GM12872 (cell line): ENCODE measurements at regions not wholly inside any gene's neighbourhood (a gene's known extent, or its start where the extent isn't known, plus 50 kb on each side); places are given as distances from the start of the nearest gene placed in this dataset.

Source experiments
- TF ChIP-seq, protein P1 (sequence below): IDR thresholded peaks from 3 replicates; pipeline ENCODE4 v1.5.1; 2011; ENCODE audit warnings: low read depth, mild to moderate bottlenecking, low read length, moderate library complexity; ENCODE audit not compliant: insufficient read depth

DNA sequence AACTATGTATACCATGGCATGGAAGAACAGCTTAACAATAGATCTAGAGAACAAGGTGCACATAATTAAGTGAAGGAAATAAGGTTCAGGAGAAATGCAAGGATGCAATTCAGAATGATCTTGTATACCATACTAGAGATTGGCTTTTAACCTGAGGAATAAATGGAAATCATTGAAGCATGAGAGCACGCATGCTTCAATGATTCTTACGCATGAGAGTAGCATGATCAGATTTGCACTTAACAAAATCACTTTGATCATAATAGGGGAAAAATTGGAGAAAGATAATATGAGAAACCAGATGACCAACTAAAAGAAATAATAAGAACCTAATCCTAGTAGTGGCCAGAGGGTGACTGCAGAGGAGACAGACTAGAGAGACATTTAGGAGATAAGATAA lies 133.3 kb upstream of the FSCB start:
- TF ChIP-seq, protein P1, sequence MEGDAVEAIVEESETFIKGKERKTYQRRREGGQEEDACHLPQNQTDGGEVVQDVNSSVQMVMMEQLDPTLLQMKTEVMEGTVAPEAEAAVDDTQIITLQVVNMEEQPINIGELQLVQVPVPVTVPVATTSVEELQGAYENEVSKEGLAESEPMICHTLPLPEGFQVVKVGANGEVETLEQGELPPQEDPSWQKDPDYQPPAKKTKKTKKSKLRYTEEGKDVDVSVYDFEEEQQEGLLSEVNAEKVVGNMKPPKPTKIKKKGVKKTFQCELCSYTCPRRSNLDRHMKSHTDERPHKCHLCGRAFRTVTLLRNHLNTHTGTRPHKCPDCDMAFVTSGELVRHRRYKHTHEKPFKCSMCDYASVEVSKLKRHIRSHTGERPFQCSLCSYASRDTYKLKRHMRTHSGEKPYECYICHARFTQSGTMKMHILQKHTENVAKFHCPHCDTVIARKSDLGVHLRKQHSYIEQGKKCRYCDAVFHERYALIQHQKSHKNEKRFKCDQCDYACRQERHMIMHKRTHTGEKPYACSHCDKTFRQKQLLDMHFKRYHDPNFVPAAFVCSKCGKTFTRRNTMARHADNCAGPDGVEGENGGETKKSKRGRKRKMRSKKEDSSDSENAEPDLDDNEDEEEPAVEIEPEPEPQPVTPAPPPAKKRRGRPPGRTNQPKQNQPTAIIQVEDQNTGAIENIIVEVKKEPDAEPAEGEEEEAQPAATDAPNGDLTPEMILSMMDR: no peak

DNA sequence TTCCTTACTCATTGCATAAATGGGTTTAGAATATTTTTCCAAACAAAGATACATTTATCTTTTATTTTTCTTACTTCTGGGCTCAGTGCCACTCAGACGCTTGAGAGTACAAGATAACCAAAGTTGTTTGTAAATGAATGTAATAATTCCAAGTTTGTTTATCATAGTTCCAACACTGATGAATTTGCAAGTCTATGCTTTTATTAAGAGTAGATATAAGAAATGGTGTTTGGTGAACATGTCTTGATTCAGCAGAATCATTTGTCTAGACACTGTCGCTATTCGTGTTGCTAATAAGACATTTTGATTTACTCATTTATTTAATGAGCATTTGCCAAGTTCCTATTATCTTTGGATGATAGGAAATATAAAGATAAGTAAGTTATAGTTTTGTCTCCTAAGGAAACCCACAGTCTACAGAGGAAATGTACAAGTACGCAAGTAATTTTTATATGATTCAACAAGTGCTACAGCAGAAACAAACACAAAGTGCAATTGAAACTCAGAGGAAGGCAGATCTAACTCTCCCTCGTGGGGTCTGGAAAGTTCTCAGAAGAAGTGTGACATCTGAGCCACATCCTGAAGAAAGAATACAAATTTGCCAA lies 132.8 kb upstream of the FSCB start:
- TF ChIP-seq, protein P1: no peak

DNA sequence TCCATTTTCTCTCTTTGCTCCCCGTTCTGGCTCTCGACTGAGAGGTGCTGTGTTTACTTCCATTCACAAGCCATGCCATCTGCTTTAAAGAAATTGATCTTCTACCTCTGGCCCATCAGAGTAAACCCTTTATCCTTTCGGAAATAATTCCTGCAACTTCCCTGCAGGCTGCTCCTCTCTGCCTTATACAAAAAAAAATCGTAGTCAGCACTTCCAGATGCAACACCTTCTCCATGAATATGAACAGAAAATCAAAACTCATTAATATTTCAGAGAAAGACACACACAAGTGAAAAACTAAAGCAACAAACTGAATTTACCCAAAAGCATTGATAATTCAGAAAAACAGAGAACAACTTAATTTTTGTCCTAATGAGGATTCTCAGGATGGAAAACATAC lies 127.6 kb upstream of the FSCB start:
- TF ChIP-seq, protein P1: no peak

DNA sequence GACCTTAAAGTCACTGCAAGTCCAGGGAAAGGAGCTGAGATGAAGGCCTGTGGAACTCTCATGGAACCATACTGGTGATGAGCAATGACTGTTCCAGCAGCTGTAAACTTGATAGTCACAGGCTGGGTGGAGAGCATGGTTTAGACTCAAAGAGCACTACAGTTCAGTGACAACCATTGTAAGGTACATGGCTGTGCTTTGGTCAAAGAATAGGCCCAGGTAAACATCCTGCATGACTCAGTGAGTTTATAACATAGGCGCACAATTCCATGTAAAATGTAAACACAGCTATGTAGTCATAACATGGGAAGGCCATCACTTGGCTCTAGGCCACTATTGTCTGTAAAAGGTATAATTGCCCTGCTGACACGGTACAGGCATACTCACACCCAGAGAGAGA lies 119.3 kb upstream of the FSCB start:
- TF ChIP-seq, protein P1: no peak

DNA sequence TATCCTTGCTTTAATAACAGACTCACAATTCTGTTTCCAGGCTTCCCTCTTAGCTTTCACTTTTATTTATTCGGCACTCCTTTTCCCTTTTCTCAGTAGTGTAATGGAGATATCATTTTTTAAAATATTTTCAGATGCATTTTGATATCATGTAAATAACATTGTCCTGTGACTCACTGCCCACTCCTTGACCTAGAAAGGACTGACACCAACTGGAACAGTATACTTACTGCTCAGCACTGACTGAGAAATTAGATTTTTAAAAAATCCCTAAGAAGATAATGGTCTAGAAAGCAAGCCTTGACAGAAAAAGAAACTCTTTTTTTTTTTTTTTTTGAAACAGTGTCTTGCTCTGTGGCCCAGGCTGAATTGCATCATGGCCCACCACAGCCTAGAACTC lies 118.0 kb upstream of the FSCB start:
- TF ChIP-seq, protein P1: no peak

DNA sequence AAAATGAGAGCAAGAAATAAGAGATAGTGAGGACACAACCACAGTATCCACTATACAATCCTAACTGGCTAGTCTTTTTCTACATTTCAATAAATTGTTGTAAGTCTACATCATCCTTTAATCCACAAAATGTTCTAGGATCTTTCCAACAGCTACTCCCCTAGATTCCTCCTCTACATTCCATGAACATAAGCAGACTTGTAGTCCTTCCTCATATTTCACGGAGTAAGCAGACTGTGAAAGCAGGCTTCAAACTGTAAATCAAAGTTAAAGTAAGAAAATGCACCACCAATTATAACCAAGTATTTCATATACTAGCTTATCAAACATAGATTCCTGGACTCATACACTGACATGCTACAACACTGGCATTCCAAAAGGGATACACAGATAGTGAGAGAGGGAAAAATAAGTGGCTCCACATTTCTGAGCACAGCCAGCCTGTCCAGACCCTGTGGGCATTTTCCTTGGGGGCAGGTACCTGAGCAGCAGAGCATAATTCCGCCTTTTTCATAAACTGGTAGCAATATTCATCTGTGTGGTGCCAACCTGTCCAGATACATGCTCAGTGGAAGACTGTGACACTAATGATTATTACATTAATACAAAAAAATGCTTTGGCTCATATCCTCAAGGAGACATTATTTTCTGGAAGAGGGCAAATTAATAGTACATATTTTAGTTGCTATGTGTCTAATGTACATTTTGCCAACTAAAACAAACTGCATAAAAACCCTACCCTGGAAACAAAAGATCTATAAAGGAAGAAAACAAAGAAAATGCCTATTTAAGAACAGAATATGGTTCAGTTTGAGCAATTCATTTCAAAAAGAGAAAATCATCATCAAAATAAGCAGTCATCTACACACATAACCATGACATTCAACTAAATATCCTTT lies 113.3 kb upstream of the FSCB start:
- TF ChIP-seq, protein P1: no peak

DNA sequence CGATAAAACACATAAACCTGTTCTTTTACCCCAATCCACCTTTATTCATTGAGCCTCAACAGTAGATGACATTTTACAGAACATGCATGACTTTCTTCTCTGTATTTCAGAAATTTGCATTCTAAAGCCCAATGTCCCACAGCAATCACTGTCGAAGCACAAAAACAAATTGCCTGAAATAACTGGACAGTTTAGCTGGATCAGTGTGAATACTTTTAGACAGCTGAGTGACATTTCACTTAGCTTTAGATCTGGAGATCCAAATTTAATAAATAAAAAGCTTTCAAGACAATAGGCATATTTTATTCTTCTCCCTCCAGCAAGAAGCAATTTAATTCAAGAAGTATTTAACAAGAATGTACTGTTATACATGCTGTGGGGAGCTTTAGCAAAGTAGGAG lies 109.1 kb upstream of the FSCB start:
- TF ChIP-seq, protein P1: no peak
